ENCODE measurements at regions not wholly inside any gene's neighbourhood (a gene's known extent, or its start where the extent isn't known, plus 50 kb on each side); places are given as distances from the start of the nearest gene placed in this dataset.

DNA sequence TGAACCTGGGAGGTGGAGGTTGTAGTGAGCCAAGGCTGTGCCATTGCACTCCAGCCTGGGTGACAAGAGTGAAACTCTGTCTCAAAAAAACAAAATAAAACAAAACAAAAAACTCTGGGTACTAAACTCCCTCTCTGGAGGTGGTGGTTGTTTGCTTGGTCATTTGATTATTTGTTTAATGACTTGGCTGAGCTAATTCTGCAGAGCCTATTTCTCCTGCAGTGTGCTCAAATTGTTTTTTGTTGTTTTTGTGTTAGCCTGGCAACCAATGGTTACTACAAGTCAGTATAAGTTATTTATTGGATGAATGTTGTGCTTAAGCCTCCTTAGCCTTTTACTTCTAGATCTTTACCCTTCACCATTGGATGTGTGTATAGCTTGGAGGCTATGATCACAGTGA lies 387.5 kb downstream of the ADCYAP1 start:
- no peak for TF ChIP-seq POLR2AphosphoS5 (IDR thresholded peaks at IDR 0.05; ENCODE audit: low read depth, low read length)
- no peak for TF ChIP-seq POLR2A (IDR thresholded peaks at IDR 0.05; ENCODE audit: low read depth, low read length)
- TF ChIP-seq TAF1 (IDR thresholded peaks at IDR 0.05; ENCODE audit: low read depth, low read length), result no peak

Measured in GM12891 (cell line).